Mesendoderm (in vitro differentiated cells): ENCODE measurements at regions not wholly inside any gene's neighbourhood (a gene's known extent, or its start where the extent isn't known, plus 50 kb on each side); places are given as distances from the start of the nearest gene placed in this dataset.

Experiments used
- DNase-seq: peaks from one replicate; pipeline ENCODE4 v3.0.0; 2013
- H2AK5ac ChIP-seq: 2 replicates; pipeline ENCODE4 v1.6.1; 2013; ENCODE audit warnings: low read length, inconsistent platforms
- H2BK120ac ChIP-seq: 2 replicates; pipeline ENCODE4 v1.6.1; 2013; ENCODE audit warnings: low read depth, mild to moderate bottlenecking, low read length, moderate library complexity, mixed read lengths
- H2BK15ac ChIP-seq: replicated peaks from 2 replicates; pipeline ENCODE4 v1.6.1; 2013; ENCODE audit warnings: low read depth, mild to moderate bottlenecking, moderate library complexity
- H2BK5ac ChIP-seq: 2 replicates; pipeline ENCODE4 v1.6.1; 2013; ENCODE audit warnings: low read length, inconsistent platforms
- H3K18ac ChIP-seq: 2 replicates; pipeline ENCODE4 v1.6.1; 2013; ENCODE audit warnings: mild to moderate bottlenecking, low read length, mixed read lengths
- H3K23ac ChIP-seq: one replicate; pipeline ENCODE4 v1.6.1; 2013; ENCODE audit warnings: low read length
- H3K27ac ChIP-seq: 2 replicates; pipeline ENCODE4 v1.5.1; 2013; ENCODE audit warnings: low read depth, mild to moderate bottlenecking, inconsistent platforms, low read length, moderate library complexity
- H3K27me3 ChIP-seq: 2 replicates; pipeline ENCODE4 v1.6.1; 2013; ENCODE audit warnings: low read length, control low read depth, mild to moderate bottlenecking, inconsistent platforms; ENCODE audit not compliant: insufficient read depth, poor library complexity
- H3K36me3 ChIP-seq: 2 replicates; pipeline ENCODE4 v1.6.1; 2013; ENCODE audit warnings: low read length, inconsistent platforms; ENCODE audit not compliant: control insufficient read depth, insufficient read depth
- H3K4ac ChIP-seq: one replicate; pipeline ENCODE4 v1.6.1; 2013; ENCODE audit warnings: low read depth, mild to moderate bottlenecking, low read length, moderate library complexity
- H3K4me1 ChIP-seq: 2 replicates; pipeline ENCODE4 v1.6.1; 2013; ENCODE audit warnings: low read depth, low read length, inconsistent platforms; ENCODE audit not compliant: control insufficient read depth
- H3K4me2 ChIP-seq: 2 replicates; pipeline ENCODE4 v1.6.1; 2013; ENCODE audit warnings: low read length
- H3K4me3 ChIP-seq: 2 replicates; pipeline ENCODE4 v1.5.1; 2013; ENCODE audit warnings: mild to moderate bottlenecking, low read length
- H3K56ac ChIP-seq: one replicate; pipeline ENCODE4 v1.6.1; 2013; ENCODE audit warnings: low read length
- H3K79me1 ChIP-seq: 2 replicates; pipeline ENCODE4 v1.6.1; 2013; ENCODE audit warnings: low read length, inconsistent platforms
- H3K79me2 ChIP-seq: 2 replicates; pipeline ENCODE4 v1.6.1; 2013; ENCODE audit warnings: mild to moderate bottlenecking, low read length; ENCODE audit not compliant: control insufficient read depth, insufficient read depth
- H3K9ac ChIP-seq: 2 replicates; pipeline ENCODE4 v1.6.1; 2013; ENCODE audit warnings: low read length, inconsistent platforms
- H4K5ac ChIP-seq: one replicate; pipeline ENCODE4 v1.6.1; 2013; ENCODE audit warnings: low read length
- H4K8ac ChIP-seq: one replicate; pipeline ENCODE4 v1.6.1; 2013; ENCODE audit warnings: low read depth, mild to moderate bottlenecking, control low read depth, low read length, moderate library complexity
- WGBS: extraction: QIAGEN DNeasy Blood & Tissue Kit; methylation state at CpG from one replicate; pipeline ENCODE4 v1.1.7; 2013; ENCODE audit warnings: low lambda C conversion rate, missing lambda C conversion rate; ENCODE audit not compliant: insufficient coverage; ENCODE audit errors: extremely low coverage; 5-methylcytosine and 5-hydroxymethylcytosine counted together

GRCh38 chr1:60832367-60832766 lies 250.0 kb upstream of the NFIA start:
- H3K4me2 ChIP-seq: no peak overlapping the region
- no peak overlapping the region for H3K56ac ChIP-seq
- H2BK15ac ChIP-seq: no peak overlapping the region
- no CpG with 5 or more reads among the region's 3 CpGs for WGBS
- no peak overlapping the region for H4K5ac ChIP-seq
- no peak overlapping the region for H3K23ac ChIP-seq
- no peak overlapping the region for H3K18ac ChIP-seq
- H3K27ac ChIP-seq: no peak overlapping the region
- no peak overlapping the region for H3K9ac ChIP-seq
- no peak overlapping the region for H2BK120ac ChIP-seq
- no peaks in the 10 kb centered on the region for H3K4me1 ChIP-seq
- H3K4me3 ChIP-seq: no peak overlapping the region
- H3K27me3 ChIP-seq: no peaks in the 10 kb centered on the region
- H4K8ac ChIP-seq: no peak overlapping the region
- H3K4ac ChIP-seq: no peak overlapping the region
- no peaks in the 10 kb centered on the region for H3K79me1 ChIP-seq
- no peaks in the 10 kb centered on the region for H3K79me2 ChIP-seq
- no peak overlapping the region for H2AK5ac ChIP-seq
- H2BK5ac ChIP-seq: no peak overlapping the region
- no peaks in the 10 kb centered on the region for H3K36me3 ChIP-seq
- no peak for DNase-seq

GRCh38 chr1:60831780-60832179 lies 250.6 kb upstream of the NFIA start:
- no peaks in the 10 kb centered on the region for H3K79me2 ChIP-seq
- no peak overlapping the region for H2BK120ac ChIP-seq
- no peak for DNase-seq
- H2BK15ac ChIP-seq: no peak overlapping the region
- H3K4me2 ChIP-seq: no peak overlapping the region
- no peaks in the 10 kb centered on the region for H3K79me1 ChIP-seq
- H3K18ac ChIP-seq: no peak overlapping the region
- no peak overlapping the region for H2BK5ac ChIP-seq
- H2AK5ac ChIP-seq: no peak overlapping the region
- H4K5ac ChIP-seq: no peak overlapping the region
- H3K27me3 ChIP-seq: no peaks in the 10 kb centered on the region
- H4K8ac ChIP-seq: no peak overlapping the region
- H3K23ac ChIP-seq: no peak overlapping the region
- no peak overlapping the region for H3K4me3 ChIP-seq
- no CpG with 5 or more reads among the region's 3 CpGs for WGBS
- no peak overlapping the region for H3K56ac ChIP-seq
- H3K4me1 ChIP-seq: no peaks in the 10 kb centered on the region
- no peak overlapping the region for H3K9ac ChIP-seq
- H3K4ac ChIP-seq: no peak overlapping the region
- H3K27ac ChIP-seq: no peak overlapping the region
- H3K36me3 ChIP-seq: no peaks in the 10 kb centered on the region

DNA sequence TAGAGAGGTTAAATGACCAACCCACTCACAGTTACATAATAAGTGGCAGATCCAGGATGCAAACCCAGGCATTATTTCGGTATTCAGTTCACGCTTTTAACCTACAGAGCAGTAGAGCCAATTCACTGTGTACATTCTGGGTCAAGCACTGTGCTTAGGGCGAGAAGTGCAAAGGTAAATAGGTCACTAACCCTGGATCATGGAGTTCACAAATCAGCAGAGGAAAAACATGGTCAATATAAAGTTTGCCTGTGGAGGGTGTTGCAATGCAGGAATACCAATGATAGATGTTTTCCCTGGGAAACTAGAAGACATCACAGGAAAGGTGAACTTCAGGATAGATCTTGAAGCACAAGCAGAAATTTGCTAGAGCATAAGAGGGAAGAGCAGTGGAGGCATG lies 253.4 kb upstream of the NFIA start:
- Histone ChIP-seq H3K4me2 (no peak overlapping the region), H3K79me1 (no peaks in the 10 kb centered on the region), H3K27me3 (no peaks in the 10 kb centered on the region), H2BK15ac (no peak overlapping the region), H2AK5ac (no peak overlapping the region), H3K4ac (no peak overlapping the region), H4K8ac (no peak overlapping the region), H3K36me3 (no peaks in the 10 kb centered on the region), H2BK5ac (no peak overlapping the region), H3K4me1 (no peaks in the 10 kb centered on the region), H3K56ac (no peak overlapping the region), H3K23ac (no peak overlapping the region), H3K79me2 (no peaks in the 10 kb centered on the region), H4K5ac (no peak overlapping the region), H3K4me3 (no peak overlapping the region), H3K9ac (no peak overlapping the region), H3K27ac (no peak overlapping the region), H3K18ac (no peak overlapping the region), H2BK120ac (no peak overlapping the region)
- no peak for DNase-seq
- WGBS: no CpG with 5 or more reads among the region's 3 CpGs

- no peaks in the 10 kb centered on the region for H3K79me1 ChIP-seq
- WGBS: no CpG with 5 or more reads among the region's 2 CpGs
- H3K36me3 ChIP-seq: no peaks in the 10 kb centered on the region
- no peak overlapping the region for H3K27ac ChIP-seq
- H3K4me2 ChIP-seq: no peak overlapping the region
- no peak overlapping the region for H2AK5ac ChIP-seq
- no peak overlapping the region for H2BK15ac ChIP-seq
- H3K4ac ChIP-seq: no peak overlapping the region
- no peak overlapping the region for H3K18ac ChIP-seq
- no peak overlapping the region for H4K5ac ChIP-seq
- H3K4me1 ChIP-seq: no peaks in the 10 kb centered on the region
- H3K9ac ChIP-seq: no peak overlapping the region
- H3K56ac ChIP-seq: no peak overlapping the region
- H2BK120ac ChIP-seq: no peak overlapping the region
- H2BK5ac ChIP-seq: no peak overlapping the region
- no peak overlapping the region for H4K8ac ChIP-seq
- H3K79me2 ChIP-seq: no peaks in the 10 kb centered on the region
- no peak for DNase-seq
- H3K27me3 ChIP-seq: no peaks in the 10 kb centered on the region
- H3K23ac ChIP-seq: no peak overlapping the region
- no peak overlapping the region for H3K4me3 ChIP-seq
Observed at GRCh38 chr1:60826320-60827094, 255.9 kb upstream of the NFIA start.

GRCh38 chr1:60825593-60825992 lies 256.8 kb upstream of the NFIA start:
- H3K4me1 ChIP-seq: no peaks in the 10 kb centered on the region
- H2AK5ac ChIP-seq: no peak overlapping the region
- no peak overlapping the region for H2BK15ac ChIP-seq
- no peak overlapping the region for H2BK5ac ChIP-seq
- WGBS: no CpG with 5 or more reads among the region's 1 CpG
- no peak overlapping the region for H3K18ac ChIP-seq
- H3K4ac ChIP-seq: no peak overlapping the region
- H3K23ac ChIP-seq: no peak overlapping the region
- DNase-seq: peak; percentile 27
- no peaks in the 10 kb centered on the region for H3K79me1 ChIP-seq
- H4K5ac ChIP-seq: no peak overlapping the region
- no peak overlapping the region for H2BK120ac ChIP-seq
- no peak overlapping the region for H3K4me2 ChIP-seq
- no peaks in the 10 kb centered on the region for H3K79me2 ChIP-seq
- H3K9ac ChIP-seq: no peak overlapping the region
- H3K27me3 ChIP-seq: no peaks in the 10 kb centered on the region
- no peak overlapping the region for H3K4me3 ChIP-seq
- H3K36me3 ChIP-seq: no peaks in the 10 kb centered on the region
- H3K27ac ChIP-seq: no peak overlapping the region
- H4K8ac ChIP-seq: no peak overlapping the region
- no peak overlapping the region for H3K56ac ChIP-seq

DNA sequence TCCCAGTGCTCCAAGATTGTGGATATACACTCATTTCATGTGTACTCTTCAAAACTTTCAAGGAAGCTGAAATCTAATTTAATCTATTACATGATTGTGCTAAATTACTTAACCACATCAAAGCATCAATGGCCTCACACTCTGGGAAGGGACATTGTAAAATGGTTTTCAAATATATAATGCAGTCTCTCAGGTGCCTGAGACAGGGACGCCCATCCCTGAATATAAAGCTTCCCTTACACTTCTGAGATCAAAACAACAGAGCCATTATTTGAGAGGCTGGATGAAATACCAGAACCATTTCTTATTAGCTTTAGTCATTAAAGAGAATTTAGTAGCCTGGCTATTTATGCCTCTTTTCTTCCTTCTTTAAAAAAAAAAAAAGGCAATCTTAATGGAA lies 259.2 kb upstream of the NFIA start:
- no peak overlapping the region for H3K4me2 ChIP-seq
- H4K5ac ChIP-seq: no peak overlapping the region
- H3K4me1 ChIP-seq: no peaks in the 10 kb centered on the region
- no peak for DNase-seq
- no peaks in the 10 kb centered on the region for H3K79me1 ChIP-seq
- no peak overlapping the region for H2BK15ac ChIP-seq
- no peak overlapping the region for H3K27ac ChIP-seq
- no peak overlapping the region for H3K4me3 ChIP-seq
- H2AK5ac ChIP-seq: no peak overlapping the region
- H3K27me3 ChIP-seq: no peaks in the 10 kb centered on the region
- no peaks in the 10 kb centered on the region for H3K36me3 ChIP-seq
- WGBS: no CpG with 5 or more reads among the region's 1 CpG
- H3K18ac ChIP-seq: no peak overlapping the region
- no peak overlapping the region for H3K9ac ChIP-seq
- H3K56ac ChIP-seq: no peak overlapping the region
- H4K8ac ChIP-seq: no peak overlapping the region
- no peak overlapping the region for H2BK120ac ChIP-seq
- H2BK5ac ChIP-seq: no peak overlapping the region
- no peak overlapping the region for H3K23ac ChIP-seq
- no peaks in the 10 kb centered on the region for H3K79me2 ChIP-seq
- H3K4ac ChIP-seq: no peak overlapping the region
